ENCODE measurements at regions not wholly inside any gene's neighbourhood (a gene's known extent, or its start where the extent isn't known, plus 50 kb on each side); places are given as distances from the start of the nearest gene placed in this dataset.

- TF ChIP-seq CTCF (conservative IDR thresholded peaks at IDR 0.05; ENCODE audit: low read length) = no peak
- TF ChIP-seq EZH2phosphoT487 (IDR thresholded peaks at IDR 0.05; ENCODE audit: borderline replicate concordance) = no peak
These were observed 645.8 kb upstream of the NR2F2 start for GRCh38 chr15:95684693-95685115.
